Body of pancreas (tissue), 4 donors: ENCODE measurements at regions not wholly inside any gene's neighbourhood (a gene's known extent, or its start where the extent isn't known, plus 50 kb on each side); places are given as distances from the start of the nearest gene placed in this dataset.

Experiments
- ATAC-seq: fragments of 150-250 bp; one replicate; pipeline ENCODE4 v1.9.1; 2016
- DNase-seq, 4 donors: peaks; one replicate each; pipeline ENCODE4 v3.0.0-alpha.2; 2019
- H3K27ac ChIP-seq, 4 donors: fragments of 200-600 bp; sonication (generic); 1 replicate in 3 of 4; 2 replicates in 1 of 4; pipeline versions ENCODE4 v1.5.1 to v1.6.1; 2016 to 2019; ENCODE audit warnings: mild to moderate bottlenecking in 1 of 4, mixed read lengths in 1 of 4, moderate library complexity in 1 of 4
- H3K27me3 ChIP-seq, 2 donors: fragments of 200-600 bp; sonication (generic); one replicate each; pipeline ENCODE4 v1.6.0; 2016; ENCODE audit warnings: mild to moderate bottlenecking in 1 of 2
- H3K36me3 ChIP-seq, 2 donors: fragments of 200-600 bp; sonication (generic); replicated peaks in 1 of 2; 2 replicates each; pipeline ENCODE4 v1.5.1; 2016; ENCODE audit warnings: low read depth in 2 of 2; ENCODE audit not compliant: insufficient read depth in 1 of 2
- H3K4me1 ChIP-seq: fragments of 200-600 bp; sonication (generic); one replicate; pipeline ENCODE4 v1.6.0; 2016
- H3K4me3 ChIP-seq, 2 donors: fragments of 200-600 bp; sonication (generic); 1 replicate in 1 of 2; 2 replicates in 1 of 2; pipeline ENCODE4 v1.5.1; 2016 to 2019
- H3K9me3 ChIP-seq, 3 donors: fragments of 200-600 bp; sonication (generic); 1 replicate in 2 of 3; 2 replicates in 1 of 3; pipeline ENCODE4 v1.5.1; 2016
- POLR2A ChIP-seq, 3 donors: fragments of 450-650 bp; IDR thresholded peaks; one replicate each; pipeline ENCODE4 v1.6.1; 2016; ENCODE audit warnings: antibody characterized with exemption in 3 of 3, mild to moderate bottlenecking in 2 of 3
- WGBS, 2 donors: methylation state at CpG; one replicate each; pipeline ENCODE4 v1.1.5; 2017; 5-methylcytosine and 5-hydroxymethylcytosine counted together
- intact Hi-C: fragments of 100-400 bp; cut with DNase I; formaldehyde crosslinking; loops from one replicate; pipeline ENCODE4 v1.15.1; 2023
- TF ChIP-seq, protein P1 (sequence below), 7 experiments: fragments of 450-650 bp in 4 of 7; fragments of 200-600 bp in 3 of 7; sonication (generic) in 3 of 7; IDR thresholded peaks; one replicate each; pipeline ENCODE4 v1.5.1; 2016 to 2019; ENCODE audit warnings: antibody characterized with exemption in 7 of 7

DNA sequence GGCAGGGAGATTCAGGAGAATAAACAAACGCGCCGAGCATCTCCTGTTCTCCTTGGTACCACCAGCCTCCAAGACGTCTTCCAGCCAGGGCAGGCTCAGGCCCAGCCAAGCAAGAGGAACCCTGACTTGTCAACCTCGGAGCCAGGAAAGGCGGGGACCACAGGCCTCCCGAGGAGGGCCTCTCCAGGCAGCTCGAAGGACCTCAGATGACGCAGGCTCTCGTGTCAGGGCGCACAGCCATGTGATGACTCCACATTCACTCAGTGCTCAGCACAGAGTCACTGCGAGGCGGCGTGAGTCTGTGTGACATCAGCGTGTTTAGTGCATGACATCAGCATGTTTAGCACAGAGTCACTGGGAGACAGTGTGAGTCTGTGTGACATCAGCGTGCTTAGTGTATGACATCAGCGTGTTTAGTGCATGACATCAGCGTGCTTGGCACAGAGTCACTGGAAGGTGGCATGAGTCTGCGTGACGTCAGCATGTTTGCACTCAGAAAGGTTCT is 241.4 kb downstream of the BRD1 start:
- no peak for ATAC-seq
- Histone ChIP-seq H3K36me3 (no peaks in the 10 kb centered on the region), H3K9me3 (no peaks in the 10 kb centered on the region), H3K27me3 (no peaks in the 10 kb centered on the region), H3K4me3 (no peak overlapping the region), H3K4me1 (no peaks in the 10 kb centered on the region), H3K27ac (no peak overlapping the region)
- WGBS, 2 donors, result 51 to 65% methylated on average over 8 to 20 of the region's 20 CpGs
- intact Hi-C loops, result no loop called here
- DNase-seq, result no peak
- no peak for TF ChIP-seq POLR2A (IDR thresholded peaks at IDR 0.05)
- TF ChIP-seq, protein P1, sequence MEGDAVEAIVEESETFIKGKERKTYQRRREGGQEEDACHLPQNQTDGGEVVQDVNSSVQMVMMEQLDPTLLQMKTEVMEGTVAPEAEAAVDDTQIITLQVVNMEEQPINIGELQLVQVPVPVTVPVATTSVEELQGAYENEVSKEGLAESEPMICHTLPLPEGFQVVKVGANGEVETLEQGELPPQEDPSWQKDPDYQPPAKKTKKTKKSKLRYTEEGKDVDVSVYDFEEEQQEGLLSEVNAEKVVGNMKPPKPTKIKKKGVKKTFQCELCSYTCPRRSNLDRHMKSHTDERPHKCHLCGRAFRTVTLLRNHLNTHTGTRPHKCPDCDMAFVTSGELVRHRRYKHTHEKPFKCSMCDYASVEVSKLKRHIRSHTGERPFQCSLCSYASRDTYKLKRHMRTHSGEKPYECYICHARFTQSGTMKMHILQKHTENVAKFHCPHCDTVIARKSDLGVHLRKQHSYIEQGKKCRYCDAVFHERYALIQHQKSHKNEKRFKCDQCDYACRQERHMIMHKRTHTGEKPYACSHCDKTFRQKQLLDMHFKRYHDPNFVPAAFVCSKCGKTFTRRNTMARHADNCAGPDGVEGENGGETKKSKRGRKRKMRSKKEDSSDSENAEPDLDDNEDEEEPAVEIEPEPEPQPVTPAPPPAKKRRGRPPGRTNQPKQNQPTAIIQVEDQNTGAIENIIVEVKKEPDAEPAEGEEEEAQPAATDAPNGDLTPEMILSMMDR (IDR thresholded peaks at IDR 0.05), result no peak

DNA sequence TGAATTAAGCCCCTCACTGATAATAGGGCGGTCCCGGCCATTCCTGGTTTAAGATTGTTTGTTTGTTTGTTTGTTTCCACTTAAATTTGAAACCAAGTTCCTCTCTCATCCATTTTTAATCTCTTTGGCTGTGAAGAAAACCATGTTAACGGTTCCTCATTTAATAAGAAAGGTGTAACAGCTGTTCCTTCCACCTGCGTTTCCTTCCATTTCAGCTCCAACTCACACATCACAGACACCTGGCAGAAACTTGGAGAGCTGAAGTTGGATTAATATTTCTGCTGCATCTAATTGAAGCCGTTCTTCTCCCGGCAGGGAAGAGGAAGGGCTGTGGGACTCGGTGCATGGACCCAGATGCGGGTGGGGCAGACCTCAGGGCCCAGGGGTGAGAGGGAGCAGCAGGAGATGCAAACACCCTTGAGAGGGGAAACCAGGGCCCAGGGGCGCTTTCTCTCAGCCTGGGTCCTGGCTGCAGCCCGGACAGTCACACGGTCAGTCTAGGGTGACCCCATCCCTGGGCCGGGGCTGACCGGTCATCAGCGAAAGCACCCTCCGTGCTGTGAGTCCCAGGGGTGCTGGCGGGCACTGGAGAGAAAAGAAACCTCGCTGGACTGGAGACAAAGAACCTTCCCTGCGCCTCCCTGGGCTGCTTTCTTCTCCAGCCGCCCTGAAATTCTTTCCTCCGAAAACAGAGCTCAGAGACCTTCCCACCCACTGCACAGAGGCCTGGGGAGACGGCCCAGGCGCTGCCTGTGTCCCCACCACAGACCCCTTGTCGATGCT is 242.0 kb downstream of the BRD1 start:
- DNase-seq, result no peak
- intact Hi-C loops, result no loop called here

DNA sequence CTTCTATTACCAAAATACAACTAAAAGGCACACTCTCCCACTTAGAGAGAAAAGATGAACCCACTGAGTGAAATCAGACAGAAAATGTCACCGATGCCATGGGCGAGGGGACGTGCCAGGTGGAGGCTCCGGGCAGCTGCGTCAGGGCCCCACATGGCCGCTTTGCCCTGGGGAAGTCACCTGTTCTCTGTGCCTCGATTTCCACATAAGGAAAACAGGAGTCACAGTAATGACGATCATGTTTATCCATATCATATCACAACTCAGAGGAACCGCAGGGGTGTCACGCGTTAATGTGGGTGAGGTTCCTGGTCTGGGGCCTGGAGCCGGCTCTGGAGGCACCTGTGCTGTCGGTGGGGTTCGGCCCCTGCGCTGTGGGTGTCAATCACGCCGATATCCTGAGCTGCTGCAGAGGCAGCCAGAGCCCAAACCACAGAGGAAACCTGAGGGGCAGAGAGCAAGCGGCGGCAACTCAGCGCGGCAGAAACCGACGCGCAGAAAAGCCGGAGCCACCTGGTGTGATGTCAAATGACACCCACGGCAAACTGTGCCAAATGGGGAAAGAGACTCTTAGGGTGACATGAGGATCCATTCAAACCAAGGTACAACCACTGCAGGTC is 243.7 kb downstream of the BRD1 start:
- Histone ChIP-seq H3K27me3 (no peaks in the 10 kb centered on the region), H3K4me1 (no peaks in the 10 kb centered on the region), H3K27ac (no peak overlapping the region), H3K4me3 (no peak overlapping the region), H3K9me3 (no peaks in the 10 kb centered on the region), H3K36me3 (no peaks in the 10 kb centered on the region)
- ATAC-seq (no peak), DNase-seq (no peak)
- TF ChIP-seq, protein P1 (IDR thresholded peaks at IDR 0.05), result no peak
- TF ChIP-seq POLR2A (IDR thresholded peaks at IDR 0.05), result no peak
- intact Hi-C loops, result no loop called here
- WGBS, 2 donors, result 67 to 72% methylated on average over 23 to 26 of the region's 26 CpGs

More for the DNA sequence above, 242.0 kb downstream of the BRD1 start:
- Histone ChIP-seq H3K4me1 (no peaks in the 10 kb centered on the region), H3K4me3 (no peak overlapping the region), H3K27ac (no peak overlapping the region), H3K27me3 (no peaks in the 10 kb centered on the region), H3K36me3 (no peaks in the 10 kb centered on the region), H3K9me3 (no peaks in the 10 kb centered on the region)
- 47 to 66% methylated on average over 19 to 23 of the region's 23 CpGs for WGBS, 2 donors
- no peak for TF ChIP-seq POLR2A (IDR thresholded peaks at IDR 0.05)
- TF ChIP-seq, protein P1 (IDR thresholded peaks at IDR 0.05), result no peak
- no peak for ATAC-seq

DNA sequence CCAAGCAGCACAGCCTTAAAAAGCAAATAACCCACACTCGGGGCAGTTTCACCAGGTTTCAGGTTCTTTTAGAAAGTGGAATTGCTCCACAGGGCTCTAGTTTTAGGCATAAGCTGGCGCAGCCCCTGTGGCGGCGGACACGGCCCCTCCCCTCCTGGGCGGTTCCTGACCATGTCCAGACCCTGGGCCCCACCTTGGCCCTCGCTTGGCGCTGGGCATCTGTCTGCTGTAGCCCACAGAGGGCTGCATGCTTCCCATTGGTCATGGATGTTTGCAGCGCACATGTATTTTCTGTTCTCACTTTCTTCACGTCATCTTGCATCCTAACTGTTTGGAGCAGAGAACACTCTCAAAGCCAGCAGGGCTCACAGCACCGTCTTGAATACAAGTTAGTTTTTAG is 244.3 kb downstream of the BRD1 start:
- no peaks in the 10 kb centered on the region for H3K36me3 ChIP-seq
- no peak overlapping the region for H3K4me3 ChIP-seq
- DNase-seq (no peak), ATAC-seq (no peak)
- H3K27me3 ChIP-seq, result no peaks in the 10 kb centered on the region
- H3K27ac ChIP-seq, result no peak overlapping the region
- TF ChIP-seq POLR2A (IDR thresholded peaks at IDR 0.05), result no peak
- TF ChIP-seq, protein P1 (IDR thresholded peaks at IDR 0.05), result no peak
- H3K9me3 ChIP-seq, result no peaks in the 10 kb centered on the region
- no peaks in the 10 kb centered on the region for H3K4me1 ChIP-seq
- WGBS, 2 donors, result 54 to 58% methylated on average over 9 to 11 of the region's 11 CpGs
- intact Hi-C loops, result no loop called here
